ENCODE measurements at regions not wholly inside any gene's neighbourhood (a gene's known extent, or its start where the extent isn't known, plus 50 kb on each side); places are given as distances from the start of the nearest gene placed in this dataset.

DNA sequence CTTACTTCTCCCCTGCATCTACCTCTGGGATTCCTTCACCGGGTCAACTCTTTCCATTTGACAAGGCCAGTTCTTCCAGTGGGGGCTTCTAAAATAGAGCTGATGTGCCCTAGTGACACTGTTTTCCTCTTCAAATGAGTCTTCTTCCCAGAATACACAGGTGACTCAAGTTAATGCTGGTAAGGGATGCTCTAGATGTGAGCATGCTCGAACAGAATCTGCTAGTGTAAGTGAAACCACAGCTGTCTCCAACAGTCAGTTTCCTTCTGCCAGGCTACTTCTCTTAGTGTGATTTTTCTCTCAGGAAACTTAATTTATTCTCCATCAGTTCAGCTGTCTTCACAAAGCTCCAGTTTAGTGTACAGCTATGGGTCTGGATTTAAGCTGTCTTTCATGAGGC lies 194.9 kb upstream of the C1orf87 start:
- ATAC-seq = no peak
- Histone ChIP-seq H3K27me3 (ENCODE audit: insufficient read depth in 3 of 3, low read length in 2 of 3) (no peaks in the 10 kb centered on the region), H3K36me3 (ENCODE audit: insufficient read depth in 1 of 2, low read depth in 1 of 2) (no peaks in the 10 kb centered on the region), H3K9me3 (no peaks in the 10 kb centered on the region), H3K4me3 (no peak overlapping the region), H3K27ac (no peak overlapping the region), H3K4me1 (no peaks in the 10 kb centered on the region)
- no peak for DNase-seq
- intact Hi-C loops (cut with DNase I) = no loop called here
- TF ChIP-seq, protein P1, sequence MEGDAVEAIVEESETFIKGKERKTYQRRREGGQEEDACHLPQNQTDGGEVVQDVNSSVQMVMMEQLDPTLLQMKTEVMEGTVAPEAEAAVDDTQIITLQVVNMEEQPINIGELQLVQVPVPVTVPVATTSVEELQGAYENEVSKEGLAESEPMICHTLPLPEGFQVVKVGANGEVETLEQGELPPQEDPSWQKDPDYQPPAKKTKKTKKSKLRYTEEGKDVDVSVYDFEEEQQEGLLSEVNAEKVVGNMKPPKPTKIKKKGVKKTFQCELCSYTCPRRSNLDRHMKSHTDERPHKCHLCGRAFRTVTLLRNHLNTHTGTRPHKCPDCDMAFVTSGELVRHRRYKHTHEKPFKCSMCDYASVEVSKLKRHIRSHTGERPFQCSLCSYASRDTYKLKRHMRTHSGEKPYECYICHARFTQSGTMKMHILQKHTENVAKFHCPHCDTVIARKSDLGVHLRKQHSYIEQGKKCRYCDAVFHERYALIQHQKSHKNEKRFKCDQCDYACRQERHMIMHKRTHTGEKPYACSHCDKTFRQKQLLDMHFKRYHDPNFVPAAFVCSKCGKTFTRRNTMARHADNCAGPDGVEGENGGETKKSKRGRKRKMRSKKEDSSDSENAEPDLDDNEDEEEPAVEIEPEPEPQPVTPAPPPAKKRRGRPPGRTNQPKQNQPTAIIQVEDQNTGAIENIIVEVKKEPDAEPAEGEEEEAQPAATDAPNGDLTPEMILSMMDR (IDR thresholded peaks at IDR 0.05) = no peak
- 71 to 74% (median 74%) methylated on average over 2 of the region's 2 CpGs for WGBS, 3 donors

DNA sequence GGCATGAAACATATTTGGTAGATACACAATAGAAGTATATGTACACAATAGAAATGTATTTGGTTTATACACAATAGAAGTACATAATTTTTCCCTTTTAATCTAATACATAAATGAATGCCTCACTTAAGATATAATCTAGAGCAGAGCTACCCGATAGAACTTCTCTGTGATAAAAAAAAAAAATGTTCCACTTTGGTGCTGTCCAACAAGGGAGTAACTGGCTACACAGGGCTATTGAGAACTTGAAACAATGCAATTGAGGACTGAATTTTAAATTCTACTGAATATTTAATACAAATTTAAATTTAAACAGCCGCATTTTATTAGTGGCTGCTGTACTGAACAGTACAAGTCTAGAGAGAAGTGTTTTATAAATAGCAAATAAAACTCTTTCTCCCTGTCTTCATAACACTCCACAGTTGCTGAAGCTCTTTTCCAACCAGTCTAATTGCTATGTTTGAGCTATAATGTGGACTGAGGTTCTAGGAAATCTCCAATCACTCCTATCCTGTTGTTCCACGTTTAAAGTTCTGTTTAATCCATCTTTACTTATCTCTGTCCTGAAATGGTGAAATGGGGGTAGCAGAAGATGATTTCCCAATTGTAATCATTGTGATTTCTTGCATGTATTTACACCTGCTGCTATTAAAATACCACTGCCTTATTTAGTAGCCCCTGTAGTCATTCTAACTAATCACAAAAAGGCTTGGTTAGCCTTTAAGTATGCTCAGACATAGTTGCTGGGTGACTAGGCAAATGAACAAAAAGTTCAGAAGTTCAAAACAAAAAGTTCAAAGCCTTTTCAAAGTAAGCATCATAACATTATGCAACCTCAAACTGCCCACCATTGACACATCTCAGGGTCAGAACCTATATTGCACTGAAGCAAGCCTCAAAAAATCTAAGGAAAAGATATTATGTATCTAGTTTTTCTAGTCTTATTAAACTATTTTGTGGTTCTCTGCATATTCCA lies 192.3 kb upstream of the C1orf87 start:
- TF ChIP-seq, protein P1 (IDR thresholded peaks at IDR 0.05) = no peak
- intact Hi-C loops (cut with DNase I) = no loop called here
- 64 to 71% (median 66%) methylated on average over 3 of the region's 3 CpGs for WGBS, 3 donors

DNA sequence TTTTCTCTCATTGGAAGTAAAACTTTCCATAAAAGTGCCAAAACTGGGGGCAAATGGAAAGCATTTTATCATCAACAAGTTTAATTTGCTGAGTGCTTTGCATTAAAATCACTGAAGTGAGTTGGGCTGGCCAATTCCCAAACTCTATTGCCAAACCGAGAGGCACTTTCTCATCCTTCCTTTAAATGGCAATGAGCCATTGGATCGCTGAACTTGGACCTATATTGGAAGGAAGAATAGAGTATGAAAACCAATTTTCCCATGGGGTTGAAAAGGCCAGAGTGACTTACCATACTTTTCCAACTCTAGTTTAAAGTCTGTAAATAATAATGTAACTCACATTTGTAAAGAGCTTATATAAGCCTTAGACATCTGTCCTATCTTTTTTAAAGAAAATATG lies 189.1 kb upstream of the C1orf87 start:
- H3K9me3 ChIP-seq = no peaks in the 10 kb centered on the region
- intact Hi-C loops (cut with DNase I) = no loop called here
- no peak overlapping the region for H3K27ac ChIP-seq
- no peaks in the 10 kb centered on the region for H3K36me3 ChIP-seq (ENCODE audit: insufficient read depth in 1 of 2, low read depth in 1 of 2)
- DNase-seq (no peak), ATAC-seq (no peak)
- 14 to 22% (median 17%) methylated on average over 2 of the region's 2 CpGs for WGBS, 3 donors
- no peaks in the 10 kb centered on the region for H3K4me1 ChIP-seq
- TF ChIP-seq, protein P1 (IDR thresholded peaks at IDR 0.05) = no peak
- no peak overlapping the region for H3K4me3 ChIP-seq
- no peaks in the 10 kb centered on the region for H3K27me3 ChIP-seq (ENCODE audit: insufficient read depth in 3 of 3, low read length in 2 of 3)

More for the DNA sequence above, 192.3 kb upstream of the C1orf87 start:
- Histone ChIP-seq H3K4me3 (no peak overlapping the region), H3K9me3 (no peaks in the 10 kb centered on the region), H3K36me3 (ENCODE audit: insufficient read depth in 1 of 2, low read depth in 1 of 2) (no peaks in the 10 kb centered on the region), H3K27me3 (ENCODE audit: insufficient read depth in 3 of 3, low read length in 2 of 3) (no peaks in the 10 kb centered on the region), H3K4me1 (no peaks in the 10 kb centered on the region), H3K27ac (no peak overlapping the region)
- DNase-seq = no peak
- no peak for ATAC-seq

DNA sequence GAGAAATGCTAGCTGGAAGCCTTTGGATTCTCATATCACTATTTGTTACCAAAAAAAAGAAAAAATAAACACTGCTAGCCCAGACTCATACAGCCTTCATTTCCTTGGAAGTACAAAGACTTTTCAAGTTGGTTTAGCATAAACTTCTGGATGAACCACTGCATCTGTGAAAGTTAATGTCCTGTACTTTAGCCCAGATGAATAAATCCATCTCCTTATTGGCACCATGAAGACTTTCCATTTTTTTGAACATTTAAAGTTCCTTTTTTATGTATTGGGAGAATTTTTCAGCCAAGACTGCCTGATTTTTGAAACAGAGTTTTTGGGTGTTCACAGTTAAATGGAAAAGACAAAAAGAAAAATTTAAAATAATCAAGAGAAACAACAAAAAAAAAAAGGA lies 184.0 kb upstream of the C1orf87 start:
- TF ChIP-seq, protein P1 (IDR thresholded peaks at IDR 0.05) = no peak
- no peaks in the 10 kb centered on the region for H3K27me3 ChIP-seq (ENCODE audit: insufficient read depth in 3 of 3, low read length in 2 of 3)
- no peak for DNase-seq
- no peaks in the 10 kb centered on the region for H3K9me3 ChIP-seq
- no peak overlapping the region for H3K4me3 ChIP-seq
- ATAC-seq = no peak
- no peaks in the 10 kb centered on the region for H3K4me1 ChIP-seq
- H3K27ac ChIP-seq = no peak overlapping the region
- no peaks in the 10 kb centered on the region for H3K36me3 ChIP-seq (ENCODE audit: insufficient read depth in 1 of 2, low read depth in 1 of 2)
- intact Hi-C loops (cut with DNase I) = no loop called here

Measured in psoas muscle (tissue), 7 donors.